ENCODE measurements at regions not wholly inside any gene's neighbourhood (a gene's known extent, or its start where the extent isn't known, plus 50 kb on each side); places are given as distances from the start of the nearest gene placed in this dataset.

DNA sequence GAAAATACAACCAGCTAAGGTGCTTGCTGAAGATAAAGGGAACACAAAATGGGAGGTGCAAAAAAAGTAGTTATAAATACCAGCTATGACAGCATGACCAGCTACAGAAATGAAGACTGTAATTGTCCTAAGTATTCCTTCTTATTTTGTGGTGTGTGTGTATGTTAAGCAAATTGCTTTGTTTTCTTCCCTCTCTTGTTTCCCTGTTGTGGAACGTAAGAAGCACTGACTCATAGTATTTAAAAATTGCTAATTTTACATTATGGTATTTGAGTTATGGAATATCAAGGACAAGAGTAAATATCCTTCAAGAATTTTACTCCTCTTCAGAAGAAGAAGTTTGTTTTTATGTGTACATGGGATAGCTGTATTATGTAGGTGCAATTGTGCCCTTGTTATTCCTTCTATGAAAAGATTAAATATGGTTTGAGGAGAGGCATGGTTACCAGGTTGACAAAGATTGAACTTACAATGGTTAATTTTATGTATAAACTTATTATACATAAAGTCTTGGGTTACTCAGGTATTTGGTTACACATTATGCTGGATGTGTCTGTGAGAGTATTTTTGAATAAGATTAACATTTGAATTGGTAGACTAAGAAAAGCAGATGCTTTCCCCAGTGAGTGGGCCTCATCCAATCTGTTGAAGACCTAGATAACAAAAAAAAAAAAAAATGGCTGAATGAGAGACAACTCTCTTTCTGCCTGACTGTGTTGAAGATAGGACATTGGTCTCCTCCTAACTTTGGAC, 1132.1 kb upstream of the ALCAM start:
- intact Hi-C loops (cut with DNase I), result no loop called here
- Histone ChIP-seq H3K27ac (no peak overlapping the region), H3K9me3 (no peaks in the 10 kb centered on the region), H3K4me3 (replicated peaks in 1 of 3) (no peak overlapping the region), H3K36me3 (no peaks in the 10 kb centered on the region), H3K4me1 (no peaks in the 10 kb centered on the region), H3K27me3 (no peaks in the 10 kb centered on the region)
- DNase-seq, result no peak
- WGBS, 2 donors, result 91 to 92% methylated on average over 1 of the region's 1 CpG
- TF ChIP-seq POLR2A (IDR thresholded peaks at IDR 0.05), result no peak
- TF ChIP-seq, protein P1, sequence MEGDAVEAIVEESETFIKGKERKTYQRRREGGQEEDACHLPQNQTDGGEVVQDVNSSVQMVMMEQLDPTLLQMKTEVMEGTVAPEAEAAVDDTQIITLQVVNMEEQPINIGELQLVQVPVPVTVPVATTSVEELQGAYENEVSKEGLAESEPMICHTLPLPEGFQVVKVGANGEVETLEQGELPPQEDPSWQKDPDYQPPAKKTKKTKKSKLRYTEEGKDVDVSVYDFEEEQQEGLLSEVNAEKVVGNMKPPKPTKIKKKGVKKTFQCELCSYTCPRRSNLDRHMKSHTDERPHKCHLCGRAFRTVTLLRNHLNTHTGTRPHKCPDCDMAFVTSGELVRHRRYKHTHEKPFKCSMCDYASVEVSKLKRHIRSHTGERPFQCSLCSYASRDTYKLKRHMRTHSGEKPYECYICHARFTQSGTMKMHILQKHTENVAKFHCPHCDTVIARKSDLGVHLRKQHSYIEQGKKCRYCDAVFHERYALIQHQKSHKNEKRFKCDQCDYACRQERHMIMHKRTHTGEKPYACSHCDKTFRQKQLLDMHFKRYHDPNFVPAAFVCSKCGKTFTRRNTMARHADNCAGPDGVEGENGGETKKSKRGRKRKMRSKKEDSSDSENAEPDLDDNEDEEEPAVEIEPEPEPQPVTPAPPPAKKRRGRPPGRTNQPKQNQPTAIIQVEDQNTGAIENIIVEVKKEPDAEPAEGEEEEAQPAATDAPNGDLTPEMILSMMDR (IDR thresholded peaks at IDR 0.05), result no peak

DNA sequence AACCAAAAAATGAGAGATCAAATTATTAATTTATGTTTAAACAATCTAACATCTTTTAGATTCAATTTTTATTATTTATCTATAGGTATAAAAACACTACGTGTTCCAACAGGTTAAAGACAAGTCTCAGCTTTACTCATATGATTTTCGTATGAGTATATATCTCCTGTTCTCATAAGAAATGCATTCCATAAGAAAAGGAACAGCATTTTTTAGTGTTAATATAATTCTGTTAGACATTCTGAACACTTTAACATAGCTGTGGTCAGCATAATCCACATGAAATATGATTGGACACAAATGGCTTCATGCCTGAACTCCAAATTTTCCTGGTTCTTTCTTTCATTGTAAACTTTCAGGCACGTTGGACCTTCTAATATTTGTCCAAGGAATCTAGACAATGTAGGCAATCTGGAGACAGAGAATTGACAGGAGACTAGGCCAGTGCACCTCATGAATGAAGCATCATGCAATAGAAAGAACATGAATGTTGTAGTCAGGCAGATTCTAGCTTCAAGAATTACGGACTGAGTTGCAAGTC, 1122.0 kb upstream of the ALCAM start:
- TF ChIP-seq POLR2A (IDR thresholded peaks at IDR 0.05), result no peak
- TF ChIP-seq, protein P1 (IDR thresholded peaks at IDR 0.05), result no peak
- no peaks in the 10 kb centered on the region for H3K36me3 ChIP-seq
- no peak overlapping the region for H3K4me3 ChIP-seq (replicated peaks in 1 of 3)
- no peaks in the 10 kb centered on the region for H3K27me3 ChIP-seq
- 71 to 75% methylated on average over 4 of the region's 4 CpGs for WGBS, 2 donors
- no peaks in the 10 kb centered on the region for H3K9me3 ChIP-seq
- intact Hi-C loops (cut with DNase I), result no loop called here
- H3K27ac ChIP-seq, result no peak overlapping the region
- DNase-seq, result no peak
- no peaks in the 10 kb centered on the region for H3K4me1 ChIP-seq

DNA sequence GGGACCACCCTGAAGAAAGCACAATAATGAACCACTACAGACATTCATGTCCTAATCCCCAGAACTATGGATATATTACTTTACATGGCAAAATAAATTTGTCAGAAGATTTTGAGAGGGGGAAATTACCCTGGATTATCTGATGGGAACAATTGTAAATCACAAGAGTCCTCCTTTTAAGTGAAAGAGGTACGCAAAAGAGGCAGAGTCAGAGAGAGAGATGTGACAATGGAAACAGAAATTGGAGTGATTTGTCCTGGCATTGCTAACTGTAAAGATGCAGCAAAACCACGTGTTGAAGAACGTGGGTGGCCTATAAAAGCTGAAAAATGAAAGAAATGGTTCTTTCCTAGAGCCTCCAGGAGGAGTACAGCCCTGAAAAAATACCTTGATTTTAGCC, 1121.4 kb upstream of the ALCAM start:
- Histone ChIP-seq H3K36me3 (no peaks in the 10 kb centered on the region), H3K9me3 (no peaks in the 10 kb centered on the region), H3K27ac (no peak overlapping the region), H3K4me1 (no peaks in the 10 kb centered on the region), H3K27me3 (no peaks in the 10 kb centered on the region), H3K4me3 (replicated peaks in 1 of 3) (no peak overlapping the region)
- no peak for DNase-seq
- TF ChIP-seq, protein P1 (IDR thresholded peaks at IDR 0.05), result no peak
- no peak for TF ChIP-seq POLR2A (IDR thresholded peaks at IDR 0.05)
- WGBS, 2 donors, result 58 to 71% methylated on average over 3 of the region's 3 CpGs
- intact Hi-C loops (cut with DNase I), result no loop called here

DNA sequence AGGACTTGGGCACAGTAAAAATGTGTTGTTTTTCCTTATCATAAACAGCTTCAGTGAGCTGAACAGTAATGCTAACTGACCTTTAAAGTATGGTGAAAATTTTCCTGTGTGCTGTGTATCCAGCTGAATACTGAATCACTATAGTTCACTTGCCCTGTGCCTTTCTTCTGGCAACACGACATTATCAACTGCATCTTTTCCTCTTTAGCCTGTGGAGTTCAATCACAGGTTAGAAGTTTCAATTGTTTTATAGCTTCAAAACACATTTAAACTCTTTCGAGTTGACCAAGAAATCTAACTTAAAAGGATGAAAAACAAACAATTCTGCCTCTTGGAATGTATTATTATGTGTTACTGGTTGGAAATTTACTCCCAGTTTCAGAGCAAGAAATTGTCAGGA, 1120.7 kb upstream of the ALCAM start:
- no peaks in the 10 kb centered on the region for H3K36me3 ChIP-seq
- no peak overlapping the region for H3K4me3 ChIP-seq (replicated peaks in 1 of 3)
- no peak for TF ChIP-seq POLR2A (IDR thresholded peaks at IDR 0.05)
- TF ChIP-seq, protein P1 (IDR thresholded peaks at IDR 0.05), result no peak
- DNase-seq, result no peak
- H3K27ac ChIP-seq, result no peak overlapping the region
- 13 to 21% methylated on average over 2 of the region's 2 CpGs for WGBS, 2 donors
- intact Hi-C loops (cut with DNase I), result no loop called here
- no peaks in the 10 kb centered on the region for H3K9me3 ChIP-seq
- H3K27me3 ChIP-seq, result no peaks in the 10 kb centered on the region
- no peaks in the 10 kb centered on the region for H3K4me1 ChIP-seq

DNA sequence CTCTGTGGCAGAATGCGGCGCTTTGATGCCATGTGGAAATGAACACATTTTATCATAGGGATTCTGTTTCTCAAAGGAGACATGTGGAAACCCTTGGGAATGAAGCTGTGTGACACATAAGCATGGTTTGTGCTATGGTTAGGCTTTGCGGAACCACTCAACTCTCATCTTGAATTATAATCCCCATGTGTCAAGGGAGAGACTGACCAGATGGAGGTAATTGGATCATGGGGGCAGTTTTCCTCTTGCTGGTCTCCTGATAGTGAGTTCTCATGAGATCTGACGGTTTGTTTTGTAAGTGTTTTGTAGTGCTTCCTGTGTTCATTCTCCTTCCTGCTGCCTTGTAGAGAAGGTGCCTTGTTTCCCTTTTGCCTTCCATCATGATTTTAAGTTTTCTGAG, 1109.2 kb upstream of the ALCAM start:
- DNase-seq, result no peak
- Histone ChIP-seq H3K27ac (no peak overlapping the region), H3K9me3 (no peaks in the 10 kb centered on the region), H3K36me3 (no peaks in the 10 kb centered on the region), H3K4me1 (no peaks in the 10 kb centered on the region), H3K27me3 (no peaks in the 10 kb centered on the region), H3K4me3 (replicated peaks in 1 of 3) (no peak overlapping the region)
- intact Hi-C loops (cut with DNase I), result no loop called here
- no peak for TF ChIP-seq POLR2A (IDR thresholded peaks at IDR 0.05)
- TF ChIP-seq, protein P1 (IDR thresholded peaks at IDR 0.05), result no peak
- WGBS, 2 donors, result 77 to 83% methylated on average over 4 of the region's 4 CpGs
